Cardiac fibroblast (primary cell): ENCODE measurements at regions not wholly inside any gene's neighbourhood (a gene's known extent, or its start where the extent isn't known, plus 50 kb on each side); places are given as distances from the start of the nearest gene placed in this dataset.

ENCODE experiments used
- DNase-seq, 2 donors: peaks; one replicate each; pipeline versions ENCODE4 v3.0.0 to v3.0.0-alpha.2; 2010; ENCODE audit warnings: low read depth in 2 of 2
- H3K4me3 ChIP-seq, 2 donors: replicated peaks in 1 of 2; 1 replicate in 1 of 2; 2 replicates in 1 of 2; pipeline ENCODE4 v1.5.1; 2011; ENCODE audit warnings: low read depth in 2 of 2, low read length in 2 of 2, mild to moderate bottlenecking in 2 of 2, moderate library complexity in 1 of 2
- TF ChIP-seq, protein P1 (sequence below): IDR thresholded peaks from one replicate; pipeline ENCODE4 v1.5.1; 2011; ENCODE audit warnings: low read depth, mild to moderate bottlenecking, low read length, inconsistent platforms

DNA sequence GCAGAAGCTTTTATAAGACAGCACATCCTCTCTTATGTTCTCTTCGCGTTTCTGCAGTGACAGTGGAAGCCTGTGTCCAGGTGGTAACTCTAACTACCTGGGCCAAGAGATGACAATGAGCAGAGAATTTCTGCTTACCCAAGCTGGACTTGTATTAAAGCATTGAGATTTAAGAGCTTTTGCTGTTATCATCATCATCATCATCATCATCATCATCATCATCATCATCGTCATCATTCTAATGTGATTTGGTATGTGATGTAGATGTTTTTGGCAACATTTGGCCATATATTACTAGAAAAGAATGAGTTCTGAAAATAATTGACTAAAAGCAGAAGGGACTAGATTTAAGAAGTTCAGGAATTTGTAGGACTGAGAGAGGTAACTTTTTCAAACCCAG is 401.3 kb downstream of the BRINP1 start:
- DNase-seq: no peak
- TF ChIP-seq, protein P1, sequence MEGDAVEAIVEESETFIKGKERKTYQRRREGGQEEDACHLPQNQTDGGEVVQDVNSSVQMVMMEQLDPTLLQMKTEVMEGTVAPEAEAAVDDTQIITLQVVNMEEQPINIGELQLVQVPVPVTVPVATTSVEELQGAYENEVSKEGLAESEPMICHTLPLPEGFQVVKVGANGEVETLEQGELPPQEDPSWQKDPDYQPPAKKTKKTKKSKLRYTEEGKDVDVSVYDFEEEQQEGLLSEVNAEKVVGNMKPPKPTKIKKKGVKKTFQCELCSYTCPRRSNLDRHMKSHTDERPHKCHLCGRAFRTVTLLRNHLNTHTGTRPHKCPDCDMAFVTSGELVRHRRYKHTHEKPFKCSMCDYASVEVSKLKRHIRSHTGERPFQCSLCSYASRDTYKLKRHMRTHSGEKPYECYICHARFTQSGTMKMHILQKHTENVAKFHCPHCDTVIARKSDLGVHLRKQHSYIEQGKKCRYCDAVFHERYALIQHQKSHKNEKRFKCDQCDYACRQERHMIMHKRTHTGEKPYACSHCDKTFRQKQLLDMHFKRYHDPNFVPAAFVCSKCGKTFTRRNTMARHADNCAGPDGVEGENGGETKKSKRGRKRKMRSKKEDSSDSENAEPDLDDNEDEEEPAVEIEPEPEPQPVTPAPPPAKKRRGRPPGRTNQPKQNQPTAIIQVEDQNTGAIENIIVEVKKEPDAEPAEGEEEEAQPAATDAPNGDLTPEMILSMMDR: no peak
- H3K4me3 ChIP-seq: no peak overlapping the region

- no peak for DNase-seq
- no peak overlapping the region for H3K4me3 ChIP-seq
- TF ChIP-seq, protein P1: no peak
Observed at GRCh38 chr9:118975736-118976135, 393.5 kb downstream of the BRINP1 start.

DNA sequence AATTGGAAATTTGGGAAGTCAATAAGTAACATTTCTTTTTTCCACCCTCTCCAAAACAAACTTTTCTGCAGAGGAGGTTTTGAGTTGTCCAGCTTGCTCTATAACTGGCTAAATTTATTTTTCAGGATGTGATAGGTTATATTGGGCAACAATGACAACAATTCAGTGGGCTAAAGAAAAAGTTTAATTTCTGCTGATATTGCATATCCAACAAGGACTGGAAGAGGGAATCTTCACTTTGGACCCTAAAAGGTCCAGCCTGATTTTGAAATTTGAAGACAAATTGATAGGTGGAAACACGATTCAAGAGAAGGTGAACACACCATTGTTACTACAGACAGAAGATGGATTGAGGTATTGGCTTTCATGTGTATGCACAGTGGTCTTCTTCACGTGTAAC is 393.1 kb downstream of the BRINP1 start:
- DNase-seq: no peak
- TF ChIP-seq, protein P1: no peak
- no peak overlapping the region for H3K4me3 ChIP-seq

- TF ChIP-seq, protein P1: no peak
- no peak for DNase-seq
- H3K4me3 ChIP-seq: no peak overlapping the region
Observed at GRCh38 chr9:118984607-118985006, 384.6 kb downstream of the BRINP1 start.

DNA sequence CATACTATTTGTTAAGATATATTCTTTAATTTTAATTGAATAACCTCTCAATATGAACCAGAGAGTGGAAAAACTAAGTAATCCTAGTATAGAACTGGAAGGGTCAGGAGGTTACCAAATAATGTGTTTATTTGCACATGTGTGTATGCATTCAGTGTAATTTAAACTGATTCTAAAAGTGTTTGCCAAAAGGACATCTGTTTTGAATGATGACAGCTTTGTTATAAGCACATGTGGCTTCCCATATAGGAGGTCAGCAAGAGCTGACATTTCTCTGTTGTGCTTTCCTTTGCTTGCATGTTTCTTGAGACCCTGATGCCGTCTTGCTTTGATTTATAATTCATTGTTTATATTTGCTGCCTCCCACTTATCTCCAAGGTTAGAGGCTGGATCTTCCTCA is 383.4 kb downstream of the BRINP1 start:
- no peak overlapping the region for H3K4me3 ChIP-seq
- no peak for DNase-seq
- TF ChIP-seq, protein P1: no peak

- H3K4me3 ChIP-seq: no peak overlapping the region
- DNase-seq: no peak
- TF ChIP-seq, protein P1: no peak
Observed at GRCh38 chr9:118987167-118987566, 382.1 kb downstream of the BRINP1 start.

DNA sequence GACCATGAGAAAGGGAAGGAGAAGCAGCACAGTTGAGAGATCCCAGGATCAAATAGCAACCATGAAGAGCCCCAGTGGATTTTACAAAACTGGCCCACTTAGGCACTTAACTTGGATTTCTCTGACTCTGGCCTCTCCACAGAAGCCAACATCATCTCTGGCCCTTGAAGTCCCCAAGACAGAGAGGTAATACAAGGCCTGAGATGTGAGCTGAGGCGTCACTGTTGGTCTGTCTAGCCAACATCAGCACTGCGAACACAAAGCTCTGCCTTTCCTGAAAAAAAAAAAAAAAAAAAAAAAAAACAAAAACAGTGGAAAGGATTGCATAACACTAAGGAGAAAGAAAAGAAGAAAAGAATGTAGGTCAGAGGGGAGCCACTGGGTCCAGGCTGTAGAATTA is 378.3 kb downstream of the BRINP1 start:
- DNase-seq: no peak
- H3K4me3 ChIP-seq: no peak overlapping the region
- TF ChIP-seq, protein P1: no peak
